ENCODE measurements at regions not wholly inside any gene's neighbourhood (a gene's known extent, or its start where the extent isn't known, plus 50 kb on each side); places are given as distances from the start of the nearest gene placed in this dataset.

DNA sequence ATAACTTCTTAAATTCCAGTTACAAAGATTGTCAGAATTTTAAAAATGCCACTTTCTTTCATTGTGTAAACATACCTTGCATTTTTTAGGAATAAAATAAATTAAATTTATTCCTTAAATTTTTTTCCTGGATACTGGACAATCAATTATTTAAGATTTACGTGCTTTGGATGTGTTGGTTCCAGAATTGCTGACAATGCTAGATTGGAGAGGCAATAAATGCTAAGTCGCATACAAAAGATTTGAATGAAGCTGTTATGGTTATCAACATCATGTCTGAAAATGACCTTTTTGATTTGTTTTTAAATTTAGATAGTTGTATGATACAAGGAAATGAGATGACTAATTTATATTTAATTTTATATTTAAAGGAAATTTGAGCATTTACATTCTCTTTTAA, 89.2 kb upstream of the SEMA3A start:
- TF ChIP-seq SIN3A (IDR thresholded peaks at IDR 0.05; ENCODE audit: borderline replicate concordance, insufficient read depth, low read length): no peak
- no peak for TF ChIP-seq FOXP2 (optimal IDR thresholded peaks at IDR 0.05; ENCODE audit: borderline replicate concordance, extremely low read depth, extremely low read length, insufficient read depth)
- no peak for TF ChIP-seq TAF1 (IDR thresholded peaks at IDR 0.05; ENCODE audit: borderline replicate concordance, insufficient read depth, low read length)
- no peak for TF ChIP-seq POLR2AphosphoS5 (IDR thresholded peaks at IDR 0.05; ENCODE audit: low read depth, low read length)
- no peak for TF ChIP-seq REST (IDR thresholded peaks at IDR 0.05; ENCODE audit: insufficient read depth in 1 of 2, low read depth in 2 of 2, low read length in 2 of 2)

DNA sequence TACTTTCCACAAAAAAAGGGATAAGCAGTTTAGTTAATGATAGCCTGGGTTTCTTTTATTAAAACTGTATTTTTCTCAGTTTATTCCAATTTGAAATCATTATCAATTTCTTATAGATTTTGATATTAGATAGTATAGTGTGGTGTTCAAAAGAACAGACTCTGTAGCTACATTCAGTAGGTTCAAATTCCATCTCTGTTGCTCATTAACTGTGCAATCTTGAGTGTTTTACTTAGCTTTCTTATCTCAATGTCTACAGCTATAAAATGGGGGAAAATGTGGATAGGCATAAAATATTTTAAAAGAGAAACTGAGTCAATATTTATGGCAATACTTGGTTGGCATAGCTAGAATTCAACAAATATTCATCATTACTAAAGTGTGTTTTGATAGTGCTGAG, 86.9 kb upstream of the SEMA3A start:
- no peak for TF ChIP-seq TAF1 (IDR thresholded peaks at IDR 0.05; ENCODE audit: borderline replicate concordance, insufficient read depth, low read length)
- no peak for TF ChIP-seq POLR2AphosphoS5 (IDR thresholded peaks at IDR 0.05; ENCODE audit: low read depth, low read length)
- TF ChIP-seq SIN3A (IDR thresholded peaks at IDR 0.05; ENCODE audit: borderline replicate concordance, insufficient read depth, low read length): no peak
- no peak for TF ChIP-seq REST (IDR thresholded peaks at IDR 0.05; ENCODE audit: insufficient read depth in 1 of 2, low read depth in 2 of 2, low read length in 2 of 2)
- TF ChIP-seq FOXP2 (optimal IDR thresholded peaks at IDR 0.05; ENCODE audit: borderline replicate concordance, extremely low read depth, extremely low read length, insufficient read depth): no peak

GRCh38 chr7:84277628-84278224, 83.1 kb upstream of the SEMA3A start:
- no peak for TF ChIP-seq POLR2AphosphoS5 (IDR thresholded peaks at IDR 0.05; ENCODE audit: low read depth, low read length)
- TF ChIP-seq TAF1 (IDR thresholded peaks at IDR 0.05; ENCODE audit: borderline replicate concordance, insufficient read depth, low read length): no peak
- TF ChIP-seq FOXP2 (optimal IDR thresholded peaks at IDR 0.05; ENCODE audit: borderline replicate concordance, extremely low read depth, extremely low read length, insufficient read depth): no peak
- no peak for TF ChIP-seq REST (IDR thresholded peaks at IDR 0.05; ENCODE audit: insufficient read depth in 1 of 2, low read depth in 2 of 2, low read length in 2 of 2)

DNA sequence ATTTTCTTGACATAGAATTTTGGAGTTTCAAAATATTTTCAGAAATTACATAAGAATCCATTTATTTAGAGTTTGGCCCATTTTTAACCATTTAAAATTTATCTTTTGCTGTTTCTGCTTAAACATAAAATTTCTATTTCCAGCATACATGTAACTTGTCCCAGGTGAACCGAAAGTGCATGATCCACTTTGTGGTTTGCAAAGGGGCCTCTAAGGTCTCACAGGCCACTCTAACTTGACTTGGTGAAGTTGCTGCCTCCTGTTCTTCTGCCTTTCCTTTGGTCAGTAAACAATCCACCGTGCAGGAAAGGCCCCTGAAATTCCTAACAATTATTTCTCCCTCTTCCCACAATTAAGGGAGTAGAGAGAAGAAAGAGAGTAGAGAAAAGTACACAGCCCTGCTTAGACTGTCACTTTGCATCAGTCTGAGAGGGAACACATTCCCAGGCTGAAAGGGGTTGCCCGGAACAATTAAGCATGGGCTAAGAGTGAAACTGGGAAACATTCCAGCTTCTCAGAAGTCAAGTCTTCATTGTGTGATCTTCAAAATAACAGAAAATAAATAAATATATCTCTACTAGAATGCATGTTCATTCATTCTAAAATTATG, 79.5 kb upstream of the SEMA3A start:
- TF ChIP-seq REST (IDR thresholded peaks at IDR 0.05; ENCODE audit: insufficient read depth in 1 of 2, low read depth in 2 of 2, low read length in 2 of 2) (no peak), SIN3A (IDR thresholded peaks at IDR 0.05; ENCODE audit: borderline replicate concordance, insufficient read depth, low read length) (no peak), TAF1 (IDR thresholded peaks at IDR 0.05; ENCODE audit: borderline replicate concordance, insufficient read depth, low read length) (no peak), FOXP2 (optimal IDR thresholded peaks at IDR 0.05; ENCODE audit: borderline replicate concordance, extremely low read depth, extremely low read length, insufficient read depth) (no peak), POLR2AphosphoS5 (IDR thresholded peaks at IDR 0.05; ENCODE audit: low read depth, low read length) (no peak)

Data from PFSK-1 (cell line).